Fibroblast of skin of right biceps (primary cell): ENCODE measurements at regions not wholly inside any gene's neighbourhood (a gene's known extent, or its start where the extent isn't known, plus 50 kb on each side); places are given as distances from the start of the nearest gene placed in this dataset.
"Not testable (repeated sequence)": the region's sequence is repeated elsewhere in the genome, so short reads cannot be mapped to it uniquely, and the experiment has no call there.

Source experiments
- DNase-seq: peaks from one replicate; pipeline ENCODE4 v3.0.0-alpha.2; 2013

DNA sequence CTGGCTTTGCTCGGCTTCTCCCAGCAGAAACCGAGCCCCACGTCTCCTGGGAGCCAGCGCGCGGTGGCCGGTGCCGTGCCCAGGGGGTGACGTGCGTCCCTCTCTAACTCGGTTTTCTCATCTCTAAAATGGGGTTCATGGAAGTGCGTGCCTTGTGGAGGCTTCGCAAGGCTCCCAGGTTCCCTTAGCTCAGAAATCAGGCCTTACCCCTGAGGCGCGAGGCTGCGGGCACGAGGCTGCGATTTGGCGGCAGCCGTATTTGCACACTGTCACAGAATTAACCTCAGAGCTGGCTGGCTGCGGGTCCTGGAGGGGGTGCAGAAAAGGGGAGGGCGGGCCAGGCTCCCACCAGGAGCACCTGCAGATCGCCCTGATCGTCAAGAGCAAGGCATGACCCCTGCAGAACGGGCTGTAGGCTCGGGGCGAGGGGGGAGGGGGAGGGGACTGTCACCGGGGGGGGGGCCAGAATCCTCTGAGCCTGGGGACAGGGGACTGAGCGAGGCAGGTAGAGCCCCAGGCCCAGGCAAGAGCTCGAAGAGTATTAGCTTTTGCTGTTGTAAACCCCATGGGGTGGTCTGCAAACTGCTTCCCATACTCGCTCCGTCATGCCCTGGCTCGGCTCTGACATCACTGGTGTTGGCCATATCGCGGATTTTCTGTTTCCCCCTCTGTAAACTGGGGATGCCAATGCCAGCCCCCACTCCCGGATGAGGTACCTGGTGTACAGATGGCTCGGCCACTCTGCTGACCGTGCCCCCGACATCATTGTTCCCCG, 62.2 kb downstream of the CCNE1 start:
- no peak for DNase-seq

- DNase-seq, result no peak
Observed at GRCh38 chr19:29875931-29876330, 64.1 kb downstream of the CCNE1 start.

DNA sequence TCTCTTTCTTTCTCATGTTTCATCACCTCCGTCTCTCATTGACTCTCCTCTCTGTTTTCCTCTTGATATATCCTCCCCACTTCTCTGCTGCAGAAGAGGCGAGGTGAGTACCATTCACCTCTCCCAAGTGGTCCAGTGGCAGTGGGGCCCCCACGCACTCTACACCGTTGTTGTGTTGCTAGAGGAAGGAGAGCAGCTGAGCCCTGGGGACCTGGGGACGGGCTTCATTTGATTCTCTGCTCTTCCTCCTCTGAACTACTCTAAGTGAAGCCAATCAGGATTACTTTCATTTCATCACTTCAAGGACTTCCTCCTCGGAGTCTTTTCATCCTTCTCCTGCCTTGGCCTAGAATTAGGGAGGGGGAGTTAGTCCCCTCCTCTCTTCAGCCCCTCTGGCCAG, 64.6 kb downstream of the CCNE1 start:
- no peak for DNase-seq

DNA sequence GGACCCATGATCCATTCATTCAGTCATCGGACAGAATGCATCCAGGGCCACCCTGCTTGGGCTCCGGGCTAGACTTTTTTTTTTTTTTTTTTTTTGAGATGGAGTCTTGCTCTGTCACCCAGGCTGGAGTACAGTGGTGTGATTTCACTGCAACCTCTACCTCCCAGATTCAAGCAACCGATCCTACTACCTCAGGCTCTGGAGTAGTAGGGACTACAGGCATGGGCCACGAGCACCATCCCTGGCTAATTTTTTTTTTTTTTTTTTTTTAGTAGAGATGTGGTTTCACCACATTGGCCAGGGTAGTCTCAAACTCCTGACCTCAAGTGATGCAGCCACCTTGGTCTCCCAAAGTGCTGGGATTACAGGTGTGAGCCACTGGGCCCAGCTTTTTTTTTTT, 65.1 kb downstream of the CCNE1 start:
- not testable (repeated sequence) for DNase-seq

GRCh38 chr19:29878973-29879654, 62.9 kb upstream of the URI1 start:
- peak; percentile 49 for DNase-seq

GRCh38 chr19:29879655-29879974, 62.4 kb upstream of the URI1 start:
- DNase-seq, result no peak

DNA sequence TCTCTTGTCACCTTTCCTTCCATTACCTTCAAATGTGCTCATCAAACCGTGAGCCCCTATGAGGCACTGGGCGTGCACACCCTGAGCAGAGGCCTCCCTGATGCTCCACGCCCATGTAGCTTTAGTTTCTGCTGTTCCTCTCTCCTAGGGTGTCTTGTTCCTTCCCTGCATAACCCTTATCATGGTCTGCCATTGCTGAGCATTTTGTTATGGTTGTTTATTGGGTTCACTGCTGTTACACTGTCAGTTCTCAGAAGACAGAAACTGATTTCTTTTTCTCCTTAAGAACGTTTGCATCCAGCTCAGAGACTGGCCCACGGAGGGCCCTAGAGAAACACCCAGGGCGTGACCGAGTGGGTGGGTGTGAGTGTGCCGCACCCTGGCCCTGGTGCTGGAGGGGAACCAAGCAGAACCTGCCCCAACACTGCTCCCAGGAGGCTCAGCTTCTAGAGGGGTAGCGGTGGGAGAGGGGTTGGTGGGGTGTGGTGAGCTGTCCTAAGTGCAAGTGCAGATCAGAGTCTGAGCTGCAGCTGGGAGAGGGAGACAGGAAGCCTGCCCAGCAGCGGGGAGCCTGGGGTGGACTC, 61.4 kb upstream of the URI1 start:
- DNase-seq, result no peak

GRCh38 chr19:29881386-29881785, 60.7 kb upstream of the URI1 start:
- peak; percentile 66 for DNase-seq

GRCh38 chr19:29882719-29883105, 59.3 kb upstream of the URI1 start:
- no peak for DNase-seq

DNA sequence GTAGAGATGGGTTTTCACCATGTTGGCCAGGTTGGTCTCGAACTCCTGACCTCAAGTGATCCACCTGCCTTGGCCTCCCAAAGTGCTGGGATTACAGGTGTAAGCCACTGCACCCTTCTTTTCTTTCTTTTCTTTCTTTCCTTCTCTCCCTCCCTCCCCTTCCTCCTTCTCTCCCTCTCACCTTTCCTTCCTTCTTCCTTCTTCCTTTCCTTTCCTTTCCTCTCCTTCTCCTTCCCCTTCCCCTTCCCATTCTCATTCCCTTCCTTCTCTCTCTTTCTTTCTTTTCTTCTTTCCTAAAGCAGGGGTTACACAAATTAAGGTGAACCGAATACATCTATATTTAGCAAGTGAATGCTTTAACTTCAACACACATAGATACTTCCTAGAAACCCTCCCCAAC, 58.0 kb upstream of the URI1 start:
- no peak for DNase-seq

DNA sequence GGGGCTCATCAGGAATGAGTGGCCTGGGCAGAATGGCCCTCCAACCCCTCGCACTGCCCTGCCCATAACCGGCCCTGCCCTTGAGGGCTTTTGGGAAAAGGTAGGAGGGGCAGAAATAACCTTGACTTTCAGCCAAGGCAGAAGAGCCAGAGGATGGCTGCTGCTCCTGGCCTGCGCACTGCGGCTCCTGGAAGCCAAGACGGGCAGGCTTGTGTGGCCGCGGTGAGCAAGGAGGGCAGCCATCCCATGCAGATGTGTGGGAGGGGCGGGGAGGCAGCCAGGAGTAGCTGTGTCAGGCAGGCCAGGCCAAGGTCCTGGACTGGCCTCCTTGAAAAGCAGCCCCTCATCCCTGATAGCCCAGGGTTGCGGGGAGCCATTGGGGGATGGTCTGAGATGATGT, 57.6 kb upstream of the URI1 start:
- DNase-seq, result no peak

DNA sequence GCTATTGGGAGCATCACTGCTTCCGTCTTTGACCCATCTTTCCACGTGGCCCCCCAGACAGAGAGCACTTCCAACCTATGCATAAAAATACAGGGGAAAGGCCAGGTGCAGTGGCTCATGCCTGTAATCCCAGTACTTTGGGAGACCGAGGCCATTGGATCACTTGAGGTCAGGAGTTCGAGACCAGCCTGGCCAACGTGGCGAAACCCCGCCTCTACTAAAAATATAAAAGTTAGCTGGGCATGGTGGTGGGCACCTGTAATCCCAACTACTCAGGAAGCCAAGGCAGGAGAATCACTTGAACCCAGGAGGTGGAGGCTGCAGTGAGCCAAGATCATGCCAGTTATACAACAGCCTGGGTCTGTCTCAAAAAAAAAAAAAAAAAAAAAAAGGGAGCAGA, 55.9 kb upstream of the URI1 start:
- not testable (repeated sequence) for DNase-seq

DNA sequence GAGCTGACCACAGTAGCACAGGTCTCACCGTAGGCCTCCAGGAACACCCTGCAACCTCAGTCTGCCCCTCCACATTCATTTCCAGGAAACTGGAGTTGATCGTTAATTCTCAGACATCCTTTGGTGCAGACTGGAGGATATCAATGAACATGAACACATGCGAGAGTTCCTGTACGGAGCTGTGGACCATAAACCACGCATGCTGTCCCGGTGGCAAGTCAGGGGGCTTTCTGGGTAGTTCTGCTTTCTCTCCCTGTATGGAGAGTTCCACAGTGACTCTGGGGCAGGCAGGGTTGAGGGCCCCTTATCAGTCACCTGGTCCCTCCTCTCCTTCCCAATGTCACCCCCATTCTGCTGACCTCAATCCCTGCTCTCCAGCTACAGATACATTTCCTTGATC, 55.5 kb upstream of the URI1 start:
- DNase-seq, result no peak

DNA sequence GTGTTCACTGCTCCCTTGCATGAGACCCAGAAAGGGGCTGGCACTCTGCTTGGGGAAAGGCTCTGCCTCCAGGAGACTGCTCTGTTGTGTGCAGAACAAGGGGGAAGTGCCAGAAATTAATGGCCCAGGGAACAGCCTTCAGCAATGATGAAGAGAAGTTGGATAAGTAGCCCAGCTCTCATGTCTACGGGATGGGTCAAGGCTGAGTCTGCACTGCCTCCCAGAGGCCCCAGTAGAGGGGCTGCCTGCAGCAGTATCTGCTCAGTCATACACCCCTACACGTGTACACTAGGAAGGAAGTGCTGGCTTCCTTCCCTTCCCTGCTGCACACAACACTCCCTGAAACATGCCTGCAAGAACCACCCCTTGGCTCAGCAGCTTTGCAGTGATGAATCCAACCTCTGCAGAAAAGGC, 54.6 kb upstream of the URI1 start:
- DNase-seq, result peak; percentile 19

DNA sequence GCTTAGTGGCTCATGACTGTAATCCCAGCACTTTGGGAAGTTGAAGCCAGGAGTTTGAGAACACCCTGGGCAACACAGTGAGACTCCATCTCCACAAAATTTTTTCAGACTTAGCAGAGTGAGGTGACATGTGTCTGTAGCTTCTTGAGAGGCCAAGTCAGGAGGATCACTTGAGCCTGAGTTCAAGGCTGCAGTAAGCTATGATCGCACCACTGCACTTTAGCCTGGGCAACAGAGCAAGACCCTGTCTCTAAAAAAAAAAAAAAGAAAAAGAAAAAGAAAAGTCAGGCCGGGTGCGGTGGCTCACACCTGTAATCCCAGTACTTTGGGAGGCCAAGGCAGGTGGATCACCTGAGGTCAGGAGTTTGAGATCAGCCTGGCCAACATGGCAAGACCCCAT, 54.0 kb upstream of the URI1 start:
- not testable (repeated sequence) for DNase-seq

GRCh38 chr19:29889702-29890101, 52.3 kb upstream of the URI1 start:
- no peak for DNase-seq

DNA sequence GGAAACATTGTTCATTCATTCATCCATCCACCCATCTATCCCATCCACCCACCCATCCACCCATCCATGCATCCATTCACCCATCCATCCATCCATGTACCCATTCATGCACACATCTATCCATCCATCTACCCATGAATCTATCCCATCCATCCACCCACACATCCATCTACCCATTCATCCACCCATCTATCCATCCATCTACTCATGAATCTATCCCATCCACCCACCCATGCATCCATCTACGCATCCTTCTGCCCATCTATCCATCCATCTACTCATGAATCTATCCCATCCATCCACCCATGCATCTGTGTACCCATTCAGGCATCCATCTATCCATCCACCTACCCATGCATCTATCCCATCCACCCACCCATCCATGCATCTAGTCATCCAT, 51.6 kb upstream of the URI1 start:
- no peak for DNase-seq
